A673 (cell line): ENCODE measurements at regions not wholly inside any gene's neighbourhood (a gene's known extent, or its start where the extent isn't known, plus 50 kb on each side); places are given as distances from the start of the nearest gene placed in this dataset.

ENCODE experiments used
- BruUV-seq: library from RNA; stranded (reverse); fragments of 400-500 nt; replicated peaks from 2 replicates; lab custom pipeline; 2021; lab: Mats Ljungman, UMichigan
- CTCF ChIA-PET: fragments of 300-600 bp; sonication (Branson Sonifier 250); formaldehyde crosslinking; loops from one replicate; lab custom pipeline; 2022; ENCODE audit warnings: antibody characterized with exemption; lab: Charles Lee
- POLR2A ChIA-PET: fragments of 300-600 bp; sonication (Branson Sonifier 250); formaldehyde crosslinking; loops from one replicate; lab custom pipeline; 2022; ENCODE audit warnings: antibody characterized with exemption; ENCODE audit not compliant: low non-redundant PET; lab: Charles Lee
- DNase-seq: peaks from one replicate; pipeline ENCODE4 v3.0.0-alpha.2; 2015; ENCODE audit warnings: low spot score
- H3K27ac ChIP-seq: fragments of 200-600 bp; sonication (generic); 2 replicates; pipeline ENCODE4 v1.5.1; 2016; ENCODE audit warnings: mixed run types, low read depth, mild to moderate bottlenecking, mixed read lengths, antibody characterized with exemption, low read length; ENCODE audit not compliant: poor library complexity, severe bottlenecking
- H3K27me3 ChIP-seq: fragments of 200-600 bp; sonication (generic); replicated peaks from 2 replicates; pipeline ENCODE4 v1.6.1; 2017; ENCODE audit warnings: mixed run types, low read depth, mild to moderate bottlenecking, mixed read lengths, antibody characterized with exemption, low read length; ENCODE audit not compliant: insufficient read depth, poor library complexity
- H3K36me3 ChIP-seq: fragments of 200-600 bp; sonication (generic); 2 replicates; pipeline ENCODE4 v1.6.1; 2016; ENCODE audit warnings: mixed run types, mild to moderate bottlenecking, mixed read lengths, antibody characterized with exemption, low read length; ENCODE audit not compliant: insufficient read depth, poor library complexity, severe bottlenecking
- H3K4me1 ChIP-seq: fragments of 200-600 bp; sonication (generic); 2 replicates; pipeline ENCODE4 v1.6.1; 2017; ENCODE audit warnings: mixed run types, mild to moderate bottlenecking, mixed read lengths, antibody characterized with exemption, low read length; ENCODE audit not compliant: insufficient read depth, poor library complexity, severe bottlenecking
- H3K4me3 ChIP-seq: fragments of 200-600 bp; sonication (generic); 2 replicates; pipeline ENCODE4 v1.5.1; 2016; ENCODE audit warnings: low read depth, mixed run types, mild to moderate bottlenecking, mixed read lengths, low read length; ENCODE audit not compliant: poor library complexity, severe bottlenecking
- H3K9me3 ChIP-seq: fragments of 200-600 bp; sonication (generic); 2 replicates; pipeline ENCODE4 v1.6.1; 2016; ENCODE audit warnings: mixed run types, low read depth, mild to moderate bottlenecking, mixed read lengths, antibody characterized with exemption, low read length; ENCODE audit not compliant: poor library complexity, severe bottlenecking
- CTCF ChIP-seq: fragments of 300-800, 200-600 bp; sonication (generic); conservative IDR thresholded peaks from 2 replicates; pipeline ENCODE4 v1.5.1; 2017; ENCODE audit warnings: low read depth, mild to moderate bottlenecking, antibody characterized with exemption, low read length, moderate library complexity, mixed read lengths
- EZH2 ChIP-seq: fragments of 200-600 bp; sonication (generic); IDR thresholded peaks from 2 replicates; pipeline ENCODE4 v1.6.1; 2017; ENCODE audit warnings: borderline replicate concordance, low read depth, mild to moderate bottlenecking, mixed read lengths, antibody characterized with exemption, low read length; ENCODE audit not compliant: poor library complexity, severe bottlenecking
- intact Hi-C: fragments of 100-400 bp; cut with micrococcal nuclease; formaldehyde crosslinking; loops from one replicate; pipeline ENCODE4 v1.10.0; 2022; ENCODE audit not compliant: unreplicated experiment

- Histone ChIP-seq H3K27me3 (no peaks in the 10 kb centered on the region), H3K27ac (no peak overlapping the region), H3K36me3 (no peaks in the 10 kb centered on the region), H3K9me3 (no peaks in the 10 kb centered on the region), H3K4me3 (no peak overlapping the region), H3K4me1 (no peaks in the 10 kb centered on the region)
- no peak for DNase-seq
- POLR2A ChIA-PET: no interaction called here
- CTCF ChIA-PET: no interaction called here
- TF ChIP-seq CTCF: no peak
- TF ChIP-seq EZH2: no peak
- intact Hi-C loops: no loop called here
- no TSS peak for BruUV-seq
Observed at GRCh38 chr12:43147878-43148277, 404.1 kb downstream of the ADAMTS20 start.

- TF ChIP-seq CTCF (no peak), EZH2 (no peak)
- Histone ChIP-seq H3K9me3 (no peaks in the 10 kb centered on the region), H3K4me1 (no peaks in the 10 kb centered on the region), H3K4me3 (no peak overlapping the region), H3K36me3 (no peaks in the 10 kb centered on the region), H3K27me3 (no peaks in the 10 kb centered on the region), H3K27ac (no peak overlapping the region)
- intact Hi-C loops: no loop called here
- BruUV-seq: no TSS peak
- ChIA-PET POLR2A (no interaction called here), CTCF (no interaction called here)
- DNase-seq: no peak
Observed at GRCh38 chr12:43145481-43145880, 406.5 kb downstream of the ADAMTS20 start.

- intact Hi-C loops: no loop called here
- CTCF ChIA-PET: no interaction called here
Observed at GRCh38 chr12:43143278-43143677, 408.7 kb downstream of the ADAMTS20 start.

More at GRCh38 chr12:43143278-43143677, 408.7 kb downstream of the ADAMTS20 start:
- no peaks in the 10 kb centered on the region for H3K36me3 ChIP-seq
- no TSS peak for BruUV-seq
- H3K9me3 ChIP-seq: no peaks in the 10 kb centered on the region
- H3K27ac ChIP-seq: no peak overlapping the region
- H3K4me1 ChIP-seq: no peaks in the 10 kb centered on the region
- no peak overlapping the region for H3K4me3 ChIP-seq
- no peaks in the 10 kb centered on the region for H3K27me3 ChIP-seq
- no peak for DNase-seq
- no peak for TF ChIP-seq EZH2
- TF ChIP-seq CTCF: no peak
- POLR2A ChIA-PET: no interaction called here
